Mesendoderm (in vitro differentiated cells): ENCODE measurements at regions not wholly inside any gene's neighbourhood (a gene's known extent, or its start where the extent isn't known, plus 50 kb on each side); places are given as distances from the start of the nearest gene placed in this dataset.

Source experiments
- DNase-seq: peaks from one replicate; pipeline ENCODE4 v3.0.0; 2013
- H2AK5ac ChIP-seq: 2 replicates; pipeline ENCODE4 v1.6.1; 2013; ENCODE audit warnings: low read length, inconsistent platforms
- H2BK120ac ChIP-seq: 2 replicates; pipeline ENCODE4 v1.6.1; 2013; ENCODE audit warnings: low read depth, mild to moderate bottlenecking, low read length, moderate library complexity, mixed read lengths
- H2BK15ac ChIP-seq: replicated peaks from 2 replicates; pipeline ENCODE4 v1.6.1; 2013; ENCODE audit warnings: low read depth, mild to moderate bottlenecking, moderate library complexity
- H2BK5ac ChIP-seq: 2 replicates; pipeline ENCODE4 v1.6.1; 2013; ENCODE audit warnings: low read length, inconsistent platforms
- H3K18ac ChIP-seq: 2 replicates; pipeline ENCODE4 v1.6.1; 2013; ENCODE audit warnings: mild to moderate bottlenecking, low read length, mixed read lengths
- H3K23ac ChIP-seq: one replicate; pipeline ENCODE4 v1.6.1; 2013; ENCODE audit warnings: low read length
- H3K27ac ChIP-seq: 2 replicates; pipeline ENCODE4 v1.5.1; 2013; ENCODE audit warnings: low read depth, mild to moderate bottlenecking, inconsistent platforms, low read length, moderate library complexity
- H3K27me3 ChIP-seq: 2 replicates; pipeline ENCODE4 v1.6.1; 2013; ENCODE audit warnings: low read length, control low read depth, mild to moderate bottlenecking, inconsistent platforms; ENCODE audit not compliant: insufficient read depth, poor library complexity
- H3K36me3 ChIP-seq: 2 replicates; pipeline ENCODE4 v1.6.1; 2013; ENCODE audit warnings: low read length, inconsistent platforms; ENCODE audit not compliant: control insufficient read depth, insufficient read depth
- H3K4ac ChIP-seq: one replicate; pipeline ENCODE4 v1.6.1; 2013; ENCODE audit warnings: low read depth, mild to moderate bottlenecking, low read length, moderate library complexity
- H3K4me1 ChIP-seq: 2 replicates; pipeline ENCODE4 v1.6.1; 2013; ENCODE audit warnings: low read depth, low read length, inconsistent platforms; ENCODE audit not compliant: control insufficient read depth
- H3K4me2 ChIP-seq: 2 replicates; pipeline ENCODE4 v1.6.1; 2013; ENCODE audit warnings: low read length
- H3K4me3 ChIP-seq: 2 replicates; pipeline ENCODE4 v1.5.1; 2013; ENCODE audit warnings: mild to moderate bottlenecking, low read length
- H3K56ac ChIP-seq: one replicate; pipeline ENCODE4 v1.6.1; 2013; ENCODE audit warnings: low read length
- H3K79me1 ChIP-seq: 2 replicates; pipeline ENCODE4 v1.6.1; 2013; ENCODE audit warnings: low read length, inconsistent platforms
- H3K79me2 ChIP-seq: 2 replicates; pipeline ENCODE4 v1.6.1; 2013; ENCODE audit warnings: mild to moderate bottlenecking, low read length; ENCODE audit not compliant: control insufficient read depth, insufficient read depth
- H3K9ac ChIP-seq: 2 replicates; pipeline ENCODE4 v1.6.1; 2013; ENCODE audit warnings: low read length, inconsistent platforms
- H4K5ac ChIP-seq: one replicate; pipeline ENCODE4 v1.6.1; 2013; ENCODE audit warnings: low read length
- H4K8ac ChIP-seq: one replicate; pipeline ENCODE4 v1.6.1; 2013; ENCODE audit warnings: low read depth, mild to moderate bottlenecking, control low read depth, low read length, moderate library complexity
- WGBS: extraction: QIAGEN DNeasy Blood & Tissue Kit; methylation state at CpG from one replicate; pipeline ENCODE4 v1.1.7; 2013; ENCODE audit warnings: low lambda C conversion rate, missing lambda C conversion rate; ENCODE audit not compliant: insufficient coverage; ENCODE audit errors: extremely low coverage; 5-methylcytosine and 5-hydroxymethylcytosine counted together

DNA sequence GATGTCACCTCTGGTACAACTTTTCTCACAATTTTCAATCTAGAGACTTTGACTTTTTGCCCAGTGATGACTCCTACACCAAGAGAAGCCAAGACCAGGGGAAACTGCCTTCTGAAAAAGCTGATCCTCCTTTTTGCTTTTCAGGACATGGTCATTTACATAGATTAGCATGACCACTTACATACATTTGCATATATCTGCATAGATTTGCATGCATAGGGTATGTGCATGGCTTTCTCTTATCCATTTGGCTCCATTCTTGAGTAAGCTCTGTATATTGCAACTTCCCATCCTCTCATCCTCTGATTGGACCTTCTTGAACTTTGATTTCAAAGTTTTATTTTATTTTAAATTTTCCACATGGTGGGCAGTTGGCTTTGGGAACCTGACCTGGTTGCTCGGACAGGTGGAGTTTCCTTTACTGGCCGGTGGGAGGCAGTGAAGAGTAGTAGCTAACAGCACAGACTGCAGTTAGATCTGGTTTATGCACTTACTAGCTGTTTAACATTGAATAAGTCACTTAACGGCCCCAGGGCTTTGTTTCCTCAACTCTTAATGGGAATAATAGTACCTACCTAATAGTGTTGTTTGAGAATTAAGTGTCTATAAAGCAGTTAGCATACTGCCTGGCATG is 92.9 kb downstream of the GPR139 start:
- H2BK120ac ChIP-seq = no peak overlapping the region
- no peak overlapping the region for H2BK15ac ChIP-seq
- no peak overlapping the region for H3K9ac ChIP-seq
- no peaks in the 10 kb centered on the region for H3K79me2 ChIP-seq
- no peaks in the 10 kb centered on the region for H3K36me3 ChIP-seq
- no peak overlapping the region for H3K23ac ChIP-seq
- no peak overlapping the region for H3K4ac ChIP-seq
- no peak overlapping the region for H3K4me2 ChIP-seq
- no peak overlapping the region for H3K27ac ChIP-seq
- no peak overlapping the region for H3K56ac ChIP-seq
- H2AK5ac ChIP-seq = no peak overlapping the region
- DNase-seq = peak; percentile 78
- H3K4me3 ChIP-seq = no peak overlapping the region
- no peak overlapping the region for H4K5ac ChIP-seq
- H3K27me3 ChIP-seq = no peaks in the 10 kb centered on the region
- H3K18ac ChIP-seq = no peak overlapping the region
- H2BK5ac ChIP-seq = no peak overlapping the region
- peaks cover 3% of the 10 kb centered on the region for H3K4me1 ChIP-seq
- no CpG with 5 or more reads among the region's 3 CpGs for WGBS
- no peaks in the 10 kb centered on the region for H3K79me1 ChIP-seq
- H4K8ac ChIP-seq = no peak overlapping the region

DNA sequence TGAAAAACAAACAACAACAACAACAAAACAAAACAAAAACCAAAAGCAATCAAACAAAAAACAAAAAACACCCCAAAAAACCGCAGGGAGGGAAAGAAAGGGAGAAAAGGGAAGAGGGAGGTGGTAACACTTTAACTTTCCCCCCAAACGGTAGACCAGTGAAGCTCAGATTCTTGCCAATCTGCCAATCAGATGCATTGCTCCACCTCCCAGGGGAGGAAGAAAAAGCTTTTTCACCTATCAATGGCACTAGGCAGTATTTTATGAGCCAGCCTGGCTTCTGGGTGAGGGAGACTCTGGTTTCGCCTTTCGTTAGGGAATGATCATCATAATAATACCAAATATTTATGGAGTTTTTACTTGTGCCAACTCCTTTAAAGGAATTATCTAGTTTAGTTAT is 94.1 kb downstream of the GPR139 start:
- no CpG with 5 or more reads among the region's 4 CpGs for WGBS
- H3K4ac ChIP-seq = no peak overlapping the region
- H2BK120ac ChIP-seq = no peak overlapping the region
- no peak overlapping the region for H3K4me3 ChIP-seq
- H3K79me2 ChIP-seq = no peaks in the 10 kb centered on the region
- H3K36me3 ChIP-seq = no peaks in the 10 kb centered on the region
- H3K27me3 ChIP-seq = no peaks in the 10 kb centered on the region
- H2AK5ac ChIP-seq = no peak overlapping the region
- H2BK15ac ChIP-seq = no peak overlapping the region
- no peak overlapping the region for H4K5ac ChIP-seq
- no peak overlapping the region for H3K18ac ChIP-seq
- H2BK5ac ChIP-seq = no peak overlapping the region
- no peak overlapping the region for H3K27ac ChIP-seq
- no peak overlapping the region for H3K4me2 ChIP-seq
- no peak overlapping the region for H3K9ac ChIP-seq
- no peak overlapping the region for H3K23ac ChIP-seq
- no peaks in the 10 kb centered on the region for H3K79me1 ChIP-seq
- H4K8ac ChIP-seq = no peak overlapping the region
- H3K56ac ChIP-seq = no peak overlapping the region
- no peak for DNase-seq
- H3K4me1 ChIP-seq = peaks cover 3% of the 10 kb centered on the region

GRCh38 chr16:19974607-19975006 is 90.0 kb upstream of the GPRC5B start:
- no peaks in the 10 kb centered on the region for H3K79me2 ChIP-seq
- no peak overlapping the region for H2AK5ac ChIP-seq
- H3K4ac ChIP-seq = no peak overlapping the region
- DNase-seq = no peak
- H3K36me3 ChIP-seq = no peaks in the 10 kb centered on the region
- no peak overlapping the region for H3K4me2 ChIP-seq
- no peaks in the 10 kb centered on the region for H3K4me1 ChIP-seq
- no peak overlapping the region for H4K8ac ChIP-seq
- H3K18ac ChIP-seq = no peak overlapping the region
- H3K56ac ChIP-seq = no peak overlapping the region
- WGBS = no CpG with 5 or more reads among the region's 4 CpGs
- H4K5ac ChIP-seq = no peak overlapping the region
- H3K23ac ChIP-seq = no peak overlapping the region
- no peak overlapping the region for H2BK120ac ChIP-seq
- H3K79me1 ChIP-seq = no peaks in the 10 kb centered on the region
- no peak overlapping the region for H3K9ac ChIP-seq
- no peak overlapping the region for H3K4me3 ChIP-seq
- H2BK5ac ChIP-seq = no peak overlapping the region
- no peaks in the 10 kb centered on the region for H3K27me3 ChIP-seq
- H3K27ac ChIP-seq = no peak overlapping the region
- no peak overlapping the region for H2BK15ac ChIP-seq

DNA sequence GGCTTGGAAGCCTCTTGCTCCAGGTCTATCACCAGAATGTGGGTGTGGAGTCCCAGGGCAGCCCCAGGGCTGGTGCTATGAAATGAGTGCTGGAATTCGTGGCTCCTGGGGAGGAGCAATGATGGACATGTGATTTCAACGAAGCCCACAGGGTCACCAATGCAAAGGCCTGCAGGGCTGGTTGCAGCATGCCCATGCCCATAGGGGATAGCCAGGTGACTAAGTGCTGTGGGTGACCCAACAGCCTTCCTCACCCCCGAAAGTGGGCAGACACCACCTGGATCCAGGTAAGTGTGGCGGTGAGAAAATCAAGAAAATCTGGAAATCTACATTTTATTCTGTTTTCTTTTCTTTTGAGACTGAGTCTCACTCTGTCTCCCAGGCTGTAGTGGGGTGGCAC is 87.5 kb upstream of the GPRC5B start:
- WGBS = no CpG with 5 or more reads among the region's 4 CpGs
- H3K4ac ChIP-seq = no peak overlapping the region
- H3K4me1 ChIP-seq = peaks cover 2% of the 10 kb centered on the region
- no peak overlapping the region for H2BK120ac ChIP-seq
- H3K4me3 ChIP-seq = no peak overlapping the region
- no peaks in the 10 kb centered on the region for H3K79me1 ChIP-seq
- no peak overlapping the region for H3K23ac ChIP-seq
- no peak overlapping the region for H3K18ac ChIP-seq
- no peak overlapping the region for H2BK5ac ChIP-seq
- H3K27ac ChIP-seq = no peak overlapping the region
- no peak for DNase-seq
- H3K79me2 ChIP-seq = no peaks in the 10 kb centered on the region
- no peak overlapping the region for H2AK5ac ChIP-seq
- H3K56ac ChIP-seq = no peak overlapping the region
- H3K27me3 ChIP-seq = no peaks in the 10 kb centered on the region
- no peaks in the 10 kb centered on the region for H3K36me3 ChIP-seq
- H4K8ac ChIP-seq = no peak overlapping the region
- H3K9ac ChIP-seq = no peak overlapping the region
- no peak overlapping the region for H4K5ac ChIP-seq
- H3K4me2 ChIP-seq = no peak overlapping the region
- no peak overlapping the region for H2BK15ac ChIP-seq

- Histone ChIP-seq H3K18ac (no peak overlapping the region), H3K79me1 (no peaks in the 10 kb centered on the region), H3K23ac (no peak overlapping the region), H3K4me2 (no peak overlapping the region), H3K27ac (no peak overlapping the region), H3K4me3 (no peak overlapping the region), H3K9ac (no peak overlapping the region), H2BK15ac (no peak overlapping the region), H3K79me2 (no peaks in the 10 kb centered on the region), H3K27me3 (no peaks in the 10 kb centered on the region), H3K4ac (no peak overlapping the region), H2AK5ac (no peak overlapping the region), H2BK5ac (no peak overlapping the region), H3K56ac (no peak overlapping the region), H4K8ac (no peak overlapping the region), H3K4me1 (peaks cover 2% of the 10 kb centered on the region), H4K5ac (no peak overlapping the region), H2BK120ac (no peak overlapping the region), H3K36me3 (no peaks in the 10 kb centered on the region)
- WGBS = no CpG with 5 or more reads among the region's 8 CpGs
- no peak for DNase-seq
Observed at GRCh38 chr16:19968891-19969683, 84.4 kb upstream of the GPRC5B start.
